GM10248 (cell line): ENCODE measurements at regions not wholly inside any gene's neighbourhood (a gene's known extent, or its start where the extent isn't known, plus 50 kb on each side); places are given as distances from the start of the nearest gene placed in this dataset.

Source experiments
- CTCF ChIA-PET: fragments of 300-600 bp; sonication (Branson Sonifier 250); formaldehyde crosslinking; extraction: SDS; loops from one replicate; lab custom pipeline; 2021; ENCODE audit warnings: antibody characterized with exemption; lab: Yijun Ruan, JAX
- POLR2A ChIA-PET: fragments of 350-650 bp; sonication (Branson Sonifier 250); formaldehyde crosslinking; extraction: SDS; loops from one replicate; lab custom pipeline; 2020; ENCODE audit warnings: antibody characterized with exemption; lab: Yijun Ruan, JAX
- DNase-seq: peaks from one replicate; pipeline ENCODE4 v3.0.0; 2012; ENCODE audit errors: extremely low spot score
- TF ChIP-seq, protein P1 (sequence below): IDR thresholded peaks from 2 replicates; pipeline ENCODE4 v1.5.1; 2012; ENCODE audit warnings: mild to moderate bottlenecking, low read depth; ENCODE audit errors: extremely low read depth, missing control alignments, control extremely low read depth

DNA sequence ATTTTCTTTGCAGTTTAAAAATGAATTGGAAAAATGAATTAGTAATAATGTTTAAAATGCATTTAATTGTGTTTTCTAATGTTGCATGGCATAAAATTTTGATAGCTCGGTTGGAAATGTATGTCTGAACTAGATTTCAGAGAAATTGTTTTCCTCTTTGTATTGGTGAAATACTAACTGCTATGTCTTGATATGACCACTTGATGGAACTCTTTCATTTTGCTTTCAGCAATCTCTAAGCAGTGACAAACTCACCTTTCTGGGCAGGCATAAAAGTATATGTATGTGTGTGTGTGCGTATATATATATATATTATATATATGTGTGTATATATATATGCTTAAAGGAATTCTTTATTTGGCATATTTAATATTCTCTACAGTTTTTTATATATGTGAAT lies 239.3 kb upstream of the ZNF717 start:
- POLR2A ChIA-PET, result no interaction called here
- TF ChIP-seq, protein P1, sequence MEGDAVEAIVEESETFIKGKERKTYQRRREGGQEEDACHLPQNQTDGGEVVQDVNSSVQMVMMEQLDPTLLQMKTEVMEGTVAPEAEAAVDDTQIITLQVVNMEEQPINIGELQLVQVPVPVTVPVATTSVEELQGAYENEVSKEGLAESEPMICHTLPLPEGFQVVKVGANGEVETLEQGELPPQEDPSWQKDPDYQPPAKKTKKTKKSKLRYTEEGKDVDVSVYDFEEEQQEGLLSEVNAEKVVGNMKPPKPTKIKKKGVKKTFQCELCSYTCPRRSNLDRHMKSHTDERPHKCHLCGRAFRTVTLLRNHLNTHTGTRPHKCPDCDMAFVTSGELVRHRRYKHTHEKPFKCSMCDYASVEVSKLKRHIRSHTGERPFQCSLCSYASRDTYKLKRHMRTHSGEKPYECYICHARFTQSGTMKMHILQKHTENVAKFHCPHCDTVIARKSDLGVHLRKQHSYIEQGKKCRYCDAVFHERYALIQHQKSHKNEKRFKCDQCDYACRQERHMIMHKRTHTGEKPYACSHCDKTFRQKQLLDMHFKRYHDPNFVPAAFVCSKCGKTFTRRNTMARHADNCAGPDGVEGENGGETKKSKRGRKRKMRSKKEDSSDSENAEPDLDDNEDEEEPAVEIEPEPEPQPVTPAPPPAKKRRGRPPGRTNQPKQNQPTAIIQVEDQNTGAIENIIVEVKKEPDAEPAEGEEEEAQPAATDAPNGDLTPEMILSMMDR, result peak; percentile 28
- CTCF ChIA-PET, result no interaction called here
- no peak for DNase-seq

DNA sequence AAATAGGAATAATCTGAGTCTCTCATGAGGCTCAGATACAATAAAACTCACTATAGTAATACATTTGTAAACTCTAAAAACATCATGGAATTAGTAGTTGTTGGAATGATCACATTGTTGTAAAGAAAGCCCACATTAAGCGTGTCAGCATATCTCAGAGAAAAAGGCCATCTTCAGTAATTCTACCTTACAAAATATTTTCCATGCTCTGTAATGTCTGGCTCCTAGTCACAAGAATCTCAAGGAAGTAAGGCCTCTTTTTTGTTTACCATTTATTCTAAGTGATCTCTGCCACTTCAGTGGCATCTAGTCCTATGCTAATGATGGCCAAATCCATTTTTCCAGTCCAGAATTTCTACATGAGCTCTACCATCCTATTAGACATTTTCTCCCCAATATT lies 240.2 kb upstream of the ZNF717 start:
- TF ChIP-seq, protein P1, result no peak
- DNase-seq, result no peak
- ChIA-PET POLR2A (no interaction called here), CTCF (no interaction called here)

DNA sequence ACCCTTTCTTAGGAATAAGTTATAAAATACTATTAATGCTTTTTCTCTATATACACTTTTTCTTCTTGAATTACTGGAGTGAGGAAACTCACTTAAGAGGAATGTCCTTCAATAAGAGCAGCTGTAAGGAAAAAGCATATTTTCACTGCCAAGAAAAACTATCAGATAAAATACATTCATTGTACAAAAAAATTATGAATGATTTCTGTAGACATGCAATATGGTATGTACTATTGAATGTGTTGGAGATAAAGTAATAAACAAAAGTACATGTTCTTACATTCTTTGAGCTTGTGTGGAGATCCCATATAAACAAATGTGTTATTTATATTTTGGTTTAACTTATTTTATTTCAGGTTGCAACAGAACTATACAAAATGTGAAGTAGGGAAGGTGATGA lies 241.0 kb upstream of the ZNF717 start:
- no peak for DNase-seq
- CTCF ChIA-PET, result no interaction called here
- POLR2A ChIA-PET, result no interaction called here
- TF ChIP-seq, protein P1, result no peak

DNA sequence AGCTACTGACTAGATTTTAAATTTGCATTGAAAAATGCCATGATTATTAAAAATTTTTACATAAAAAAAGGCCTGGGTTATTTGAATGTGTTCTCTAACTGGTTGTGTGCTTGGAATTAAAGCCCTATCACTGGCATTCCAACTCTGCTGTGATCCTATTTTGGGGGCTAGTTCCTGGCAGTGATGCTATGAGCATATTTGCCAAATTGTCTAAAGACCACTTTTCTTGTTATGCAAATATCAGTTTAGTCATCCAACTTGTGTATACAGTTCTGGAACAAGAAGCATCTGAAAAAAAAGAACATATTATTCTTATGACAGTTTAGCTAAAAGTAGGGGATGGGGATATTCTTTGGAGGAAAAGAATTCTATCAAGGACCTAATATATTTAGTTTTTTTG lies 243.4 kb upstream of the ZNF717 start:
- TF ChIP-seq, protein P1, result no peak
- POLR2A ChIA-PET, result no interaction called here
- DNase-seq, result no peak
- CTCF ChIA-PET, result interaction anchor here (1.6 kb wide), 1 partner anchor 16 kb away, joined by 6 read pairs; no protein-coding TSS in a partner anchor

DNA sequence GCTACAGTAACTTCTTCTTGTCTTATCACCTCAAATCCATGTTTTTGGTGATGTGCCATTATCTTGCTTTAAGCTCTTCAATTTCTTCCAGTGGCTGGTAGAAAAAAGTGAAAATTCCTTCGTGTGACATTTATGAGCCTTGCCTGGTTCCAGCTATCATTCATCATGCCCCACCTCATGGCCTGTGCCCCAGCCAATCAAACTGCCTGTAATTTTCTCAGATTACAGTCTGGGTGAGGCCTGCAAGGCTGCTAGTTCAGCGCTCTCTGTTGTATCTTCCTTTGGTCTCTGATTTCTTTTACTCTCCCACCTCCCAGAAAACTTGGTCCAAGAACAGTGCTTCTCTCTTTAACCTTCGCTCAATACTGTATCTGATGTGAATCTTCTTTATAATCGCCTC lies 249.3 kb upstream of the ZNF717 start:
- TF ChIP-seq, protein P1, result no peak
- CTCF ChIA-PET, result interaction anchor here (3.5 kb wide), 1 partner anchor 10 kb away, joined by 18 read pairs; no protein-coding TSS in a partner anchor
- no peak for DNase-seq
- POLR2A ChIA-PET, result no interaction called here

DNA sequence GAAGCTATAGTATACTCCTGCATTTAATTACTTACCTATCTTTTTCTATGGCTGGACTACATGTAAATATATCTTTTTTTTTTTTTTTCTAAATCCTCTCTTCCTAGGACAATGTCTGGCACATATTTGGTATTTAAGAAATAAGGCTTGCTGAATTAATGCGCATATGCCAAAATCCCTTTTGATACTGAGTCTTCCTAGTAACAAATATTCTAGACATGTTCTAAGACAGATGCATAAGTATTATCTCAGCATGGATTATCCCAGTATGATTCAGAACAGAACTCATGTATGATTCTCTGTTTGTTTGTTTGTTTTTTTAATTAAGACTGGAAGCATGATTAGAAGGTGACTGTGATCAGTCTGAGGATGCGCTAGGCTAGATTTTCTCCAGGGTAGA lies 249.8 kb upstream of the ZNF717 start:
- CTCF ChIA-PET, result interaction anchor here (3.5 kb wide), 1 partner anchor 9 kb away, joined by 18 read pairs; no protein-coding TSS in a partner anchor
- POLR2A ChIA-PET, result no interaction called here
- TF ChIP-seq, protein P1, result no peak
- DNase-seq, result no peak

DNA sequence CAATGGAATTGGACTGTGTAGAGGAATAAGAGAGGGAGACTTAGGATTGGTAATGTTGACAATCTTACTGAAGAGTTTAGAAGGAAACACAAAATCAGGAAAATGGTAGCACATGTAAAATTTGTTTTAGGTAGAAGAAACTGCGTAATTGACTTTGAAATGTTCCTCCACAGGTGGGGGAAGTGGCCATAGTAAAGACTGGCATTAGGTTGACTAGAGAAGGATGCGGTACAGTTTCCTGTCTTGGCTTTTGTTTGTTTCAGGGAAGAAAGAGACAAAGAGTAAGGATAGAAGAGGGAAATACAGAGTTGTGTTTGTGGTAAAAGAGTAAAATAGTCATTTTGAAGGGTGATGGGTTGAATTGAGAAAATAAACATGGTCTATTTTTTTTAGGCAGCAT lies 253.6 kb upstream of the ZNF717 start:
- CTCF ChIA-PET, result no interaction called here
- POLR2A ChIA-PET, result no interaction called here
- TF ChIP-seq, protein P1, result no peak
- DNase-seq, result no peak
